ENCODE measurements at regions not wholly inside any gene's neighbourhood (a gene's known extent, or its start where the extent isn't known, plus 50 kb on each side); places are given as distances from the start of the nearest gene placed in this dataset.

GRCh38 chr10:125264091-125264490 lies 103.7 kb upstream of the CTBP2 start:
- CTCF ChIA-PET = no interaction called here
- DNase-seq (ENCODE audit: low read depth, low spot score) = no peak
- H2AFZ ChIP-seq (ENCODE audit: low read depth, low read length, poor library complexity, severe bottlenecking) = peak overlapping the region; percentile 11
- H3K79me2 ChIP-seq (ENCODE audit: insufficient read depth, low read length) = no peaks in the 10 kb centered on the region
- ATAC-seq = peak; percentile 26
- peak overlapping the region; percentile 35 for H3K9ac ChIP-seq (ENCODE audit: low read length)
- peak overlapping the region in 1 of 2 experiments; percentile 23; a peak in 1 of 4 replicates for H3K4me3 ChIP-seq (replicated peaks in 1 of 2; ENCODE audit: low read depth in 1 of 2, low read length in 2 of 2)
- no peak overlapping the region for H3K27ac ChIP-seq (ENCODE audit: low read depth, low read length)
- no peaks in the 10 kb centered on the region for H3K27me3 ChIP-seq (ENCODE audit: insufficient read depth, low read length)
- POLR2A ChIA-PET = no interaction called here
- intact Hi-C loops (cut with micrococcal nuclease) = no loop called here
- peaks cover 20 to 42% of the 10 kb centered on the region in 2 experiments for H3K4me1 ChIP-seq (ENCODE audit: control insufficient read depth in 1 of 2, insufficient read depth in 2 of 2, low read length in 2 of 2)
- no peaks in the 10 kb centered on the region for H3K9me2 ChIP-seq (ENCODE audit: insufficient read depth)
- H3K9me3 ChIP-seq (ENCODE audit: control insufficient read depth in 1 of 2, insufficient read depth in 1 of 2, low read depth in 1 of 2, low read length in 2 of 2) = no peaks in the 10 kb centered on the region
- no peaks in the 10 kb centered on the region for H4K20me1 ChIP-seq (ENCODE audit: insufficient read depth)
- H3K4me2 ChIP-seq (ENCODE audit: low read length) = peak overlapping the region; percentile 58
- RAD21 ChIA-PET (ENCODE audit: low non-redundant PET in 1 of 2, low total read pairs in 2 of 2, uncharacterized antibody in 2 of 2, unreplicated experiment in 2 of 2) = no interaction called here
- no peak for TF ChIP-seq ATF3 (IDR thresholded peaks at IDR 0.05)
- no peak for TF ChIP-seq JUND (IDR thresholded peaks at IDR 0.05)
- TF ChIP-seq ZFX (IDR thresholded peaks at IDR 0.05) = 0 out of 2 replicates have a peak, but pooled peaks have one; percentile 10
- no peak for TF ChIP-seq POLR2AphosphoS5 (IDR thresholded peaks at IDR 0.05; ENCODE audit: low read depth, low read length)
- no TSS peak for BruUV-seq (replicated peaks)
- no peaks in the 10 kb centered on the region for H3K36me3 ChIP-seq (ENCODE audit: control insufficient read depth in 1 of 2, insufficient read depth in 2 of 2, low read length in 2 of 2)

- ATAC-seq (peak; percentile 80), DNase-seq (ENCODE audit: low read depth, low spot score) (peak; percentile 85)
- H3K36me3 ChIP-seq (ENCODE audit: control insufficient read depth in 1 of 2, insufficient read depth in 2 of 2, low read length in 2 of 2) = no peaks in the 10 kb centered on the region
- H3K4me2 ChIP-seq (ENCODE audit: low read length) = peak overlapping the region; percentile 58
- peak overlapping the region; percentile 35 for H3K9ac ChIP-seq (ENCODE audit: low read length)
- ChIA-PET POLR2A (no interaction called here), RAD21 (ENCODE audit: low non-redundant PET in 1 of 2, low total read pairs in 2 of 2, uncharacterized antibody in 2 of 2, unreplicated experiment in 2 of 2) (no interaction called here), CTCF (no interaction called here)
- no peak overlapping the region for H3K27ac ChIP-seq (ENCODE audit: low read depth, low read length)
- peak overlapping the region; percentile 89 for H2AFZ ChIP-seq (ENCODE audit: low read depth, low read length, poor library complexity, severe bottlenecking)
- H3K4me3 ChIP-seq (replicated peaks in 1 of 2; ENCODE audit: low read depth in 1 of 2, low read length in 2 of 2) = peak overlapping the region in 1 of 2 experiments; percentile 23; a peak in 1 of 4 replicates
- H3K9me2 ChIP-seq (ENCODE audit: insufficient read depth) = no peaks in the 10 kb centered on the region
- intact Hi-C loops (cut with micrococcal nuclease) = no loop called here
- H3K4me1 ChIP-seq (ENCODE audit: control insufficient read depth in 1 of 2, insufficient read depth in 2 of 2, low read length in 2 of 2) = peaks cover 20 to 42% of the 10 kb centered on the region in 2 experiments
- no peaks in the 10 kb centered on the region for H3K27me3 ChIP-seq (ENCODE audit: insufficient read depth, low read length)
- H4K20me1 ChIP-seq (ENCODE audit: insufficient read depth) = no peaks in the 10 kb centered on the region
- no peaks in the 10 kb centered on the region for H3K79me2 ChIP-seq (ENCODE audit: insufficient read depth, low read length)
- BruUV-seq (replicated peaks) = no TSS peak
- no peaks in the 10 kb centered on the region for H3K9me3 ChIP-seq (ENCODE audit: control insufficient read depth in 1 of 2, insufficient read depth in 1 of 2, low read depth in 1 of 2, low read length in 2 of 2)
- TF ChIP-seq MAX (IDR thresholded peaks at IDR 0.05) (peak; percentile 97), CTCF (IDR thresholded peaks at IDR 0.05 in 2 of 3, conservative IDR thresholded peaks at IDR 0.05 in 1 of 3; ENCODE audit: borderline replicate concordance in 1 of 3, insufficient read depth in 1 of 3, low read depth in 2 of 3, low read length in 2 of 3) (no peak), SP1 (IDR thresholded peaks at IDR 0.05; ENCODE audit: low read depth) (peak; percentile 98), ZBTB33 (IDR thresholded peaks at IDR 0.05; ENCODE audit: extremely low read depth, insufficient replicate concordance, low read length) (no peak), REST (IDR thresholded peaks at IDR 0.05; ENCODE audit: low read depth) (no peak), SRF (IDR thresholded peaks at IDR 0.05; ENCODE audit: low read depth) (no peak), POLR2AphosphoS5 (IDR thresholded peaks at IDR 0.05; ENCODE audit: low read depth, low read length) (peak; percentile 71), TCF7L2 (IDR thresholded peaks at IDR 0.05; ENCODE audit: borderline replicate concordance, extremely low read depth, insufficient read depth, insufficient read length) (no peak), CBX3 (IDR thresholded peaks at IDR 0.05; ENCODE audit: low read depth) (peak; percentile 98), SIN3A (IDR thresholded peaks at IDR 0.05; ENCODE audit: low read depth) (peak; percentile 76)
These were observed 103.2 kb upstream of the CTBP2 start for GRCh38 chr10:125263551-125263950.

All from HCT116 (cell line).